ENCODE measurements at regions not wholly inside any gene's neighbourhood (a gene's known extent, or its start where the extent isn't known, plus 50 kb on each side); places are given as distances from the start of the nearest gene placed in this dataset.

DNA sequence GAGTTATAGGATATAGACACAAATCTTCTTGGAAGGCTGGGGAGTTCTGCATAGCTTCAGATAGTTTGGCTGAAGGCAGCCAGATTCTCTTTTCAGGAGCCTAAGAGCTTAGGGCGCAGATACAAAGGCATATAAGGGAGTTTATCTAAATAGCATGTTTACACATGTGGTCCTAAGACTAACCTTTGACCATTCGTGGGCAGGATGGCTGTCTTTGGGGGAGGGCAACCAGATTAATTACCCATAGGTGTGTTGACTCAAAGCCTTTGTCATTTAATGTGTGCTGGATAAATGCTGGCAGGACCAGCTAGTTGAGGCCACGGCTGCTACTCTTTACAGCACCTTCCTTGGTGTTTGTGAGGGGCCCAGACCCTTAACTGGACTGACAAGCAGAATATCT lies 71.8 kb downstream of the IER5 start:
- DNase-seq (ENCODE audit: extremely low read depth, low read depth) = no peak
- no peak for TF ChIP-seq CTCF (IDR thresholded peaks at IDR 0.05; ENCODE audit: low read depth, low read length)

DNA sequence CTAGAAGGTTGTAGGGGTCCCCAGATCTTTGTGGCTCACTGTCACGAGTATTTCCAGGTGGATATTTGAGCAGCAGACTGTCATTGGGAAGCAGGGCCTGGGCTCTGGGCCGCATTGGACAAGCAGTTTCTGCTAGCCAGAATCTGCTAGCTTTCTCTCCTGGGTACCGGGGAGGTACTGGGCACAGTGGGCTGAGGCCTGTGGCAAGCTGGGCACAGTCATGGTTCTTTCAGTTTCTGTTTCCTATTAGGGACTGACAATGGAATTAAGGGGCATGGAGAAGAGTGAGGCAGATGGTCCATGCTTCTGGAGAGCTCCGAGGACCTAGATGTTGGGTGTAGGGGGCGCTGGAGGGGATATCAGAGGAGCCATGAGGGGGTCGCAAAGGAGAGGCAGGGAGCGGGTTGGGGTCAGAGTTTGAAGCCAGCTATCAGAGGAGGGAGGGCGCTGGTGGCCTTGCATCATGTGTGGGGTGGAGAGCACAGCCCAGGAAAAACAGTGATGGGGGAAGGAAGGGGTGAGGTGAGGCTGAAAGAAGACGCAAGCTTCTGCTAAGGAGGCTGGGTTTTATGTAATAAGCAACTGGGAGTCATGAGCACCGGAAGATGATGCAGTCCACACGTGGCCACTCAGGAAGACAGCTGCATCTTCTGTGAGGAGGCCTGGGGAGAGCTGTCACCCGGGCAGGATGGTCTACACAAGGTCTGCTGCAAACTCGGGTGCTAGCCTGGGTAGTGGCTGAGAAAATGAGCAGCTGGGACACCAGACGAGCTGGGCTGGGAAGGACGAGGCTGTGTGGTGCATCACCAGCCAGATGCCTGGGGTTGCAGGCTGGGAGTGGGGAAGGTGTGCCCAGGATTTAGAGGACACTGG lies 72.7 kb downstream of the IER5 start:
- no peak for TF ChIP-seq CTCF (IDR thresholded peaks at IDR 0.05; ENCODE audit: low read depth, low read length)
- DNase-seq (ENCODE audit: extremely low read depth, low read depth) = no peak

GRCh38 chr1:181163662-181164061 lies 75.2 kb downstream of the IER5 start:
- no peak for DNase-seq (ENCODE audit: extremely low read depth, low read depth)
- TF ChIP-seq CTCF (IDR thresholded peaks at IDR 0.05; ENCODE audit: low read depth, low read length) = no peak

DNA sequence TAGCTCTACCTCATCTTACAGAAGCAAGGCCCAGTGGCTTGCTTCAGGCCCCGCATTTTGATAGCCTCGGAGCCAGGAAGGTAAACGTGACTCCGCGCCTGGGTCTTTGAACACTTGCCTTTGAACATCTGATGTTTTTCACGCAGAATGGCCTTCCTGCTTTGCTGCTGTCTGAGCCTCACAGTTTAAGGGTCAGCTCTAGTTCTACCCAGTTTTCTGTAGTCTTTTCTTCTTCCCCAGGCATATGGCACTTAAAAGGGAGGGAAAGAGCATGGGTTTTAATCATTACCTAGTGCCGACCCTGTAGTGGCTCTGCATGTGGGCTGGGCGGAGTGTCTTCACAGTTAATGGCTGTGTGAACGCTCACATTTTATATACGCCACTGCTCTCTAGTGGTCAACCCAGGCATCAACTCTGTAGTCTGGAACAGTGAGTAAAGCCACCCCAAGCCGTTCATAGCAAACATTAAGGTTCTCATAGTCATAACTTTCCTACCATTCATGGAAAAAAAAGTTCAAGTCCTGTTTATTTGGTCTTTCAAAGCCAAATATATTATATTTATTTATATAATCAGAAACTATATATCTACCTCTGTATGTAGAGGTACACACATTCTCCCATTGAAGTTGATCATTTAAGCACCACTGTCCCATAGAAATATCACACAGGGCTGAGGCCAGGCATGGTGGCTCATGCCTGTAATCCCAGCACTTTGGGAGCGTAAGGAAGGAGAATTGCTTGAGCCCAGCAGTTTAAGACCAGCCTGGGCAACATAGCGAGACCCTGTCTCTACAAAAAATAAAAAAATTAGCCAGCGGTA lies 78.1 kb downstream of the IER5 start:
- TF ChIP-seq CTCF (IDR thresholded peaks at IDR 0.05; ENCODE audit: low read depth, low read length) = peak; percentile 90
- peak; percentile 23 for DNase-seq (ENCODE audit: extremely low read depth, low read depth)

- no peak for TF ChIP-seq CTCF (IDR thresholded peaks at IDR 0.05; ENCODE audit: low read depth, low read length)
- DNase-seq (ENCODE audit: extremely low read depth, low read depth) = no peak
Observed at GRCh38 chr1:181169281-181169865, 80.9 kb downstream of the IER5 start.

DNA sequence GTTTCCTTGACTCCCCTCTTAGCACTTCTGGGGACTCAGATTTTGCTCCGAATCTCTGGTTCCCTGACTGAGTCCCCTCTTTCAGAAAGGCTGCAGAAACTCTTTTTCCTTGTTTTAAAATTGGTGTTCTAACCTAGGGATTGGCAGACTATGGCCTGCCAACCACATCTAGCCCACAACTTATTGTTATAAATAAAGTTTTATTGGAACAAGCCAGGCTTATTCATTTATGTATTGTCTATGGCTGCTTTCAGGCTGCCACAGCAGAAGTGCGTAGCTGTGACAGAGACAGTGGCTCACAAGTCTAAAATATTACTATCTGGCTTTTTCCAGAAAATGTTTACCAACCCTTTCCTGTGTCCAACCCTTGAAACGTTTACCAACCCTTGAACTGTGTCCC lies 81.7 kb downstream of the IER5 start:
- no peak for DNase-seq (ENCODE audit: extremely low read depth, low read depth)
- TF ChIP-seq CTCF (IDR thresholded peaks at IDR 0.05; ENCODE audit: low read depth, low read length) = no peak

DNA sequence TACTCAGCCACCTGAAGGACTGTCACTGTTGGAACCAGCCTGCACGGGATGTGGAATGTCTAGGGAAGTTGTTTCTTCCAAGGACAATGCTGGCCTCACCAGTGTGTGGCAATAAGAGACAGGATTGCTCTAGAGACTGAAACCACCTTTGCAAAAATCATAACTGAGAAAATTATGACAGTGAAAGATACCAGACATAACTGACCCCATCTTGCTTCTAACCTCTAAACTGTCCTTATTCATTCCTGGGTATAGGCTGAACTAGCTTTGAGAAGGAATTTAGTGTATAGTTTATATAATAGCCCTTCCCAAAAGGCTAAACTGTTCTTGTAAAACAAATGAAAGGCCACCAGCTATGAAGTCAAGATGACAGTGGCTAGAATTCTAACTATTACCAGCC lies 83.6 kb downstream of the IER5 start:
- DNase-seq (ENCODE audit: extremely low read depth, low read depth) = no peak
- no peak for TF ChIP-seq CTCF (IDR thresholded peaks at IDR 0.05; ENCODE audit: low read depth, low read length)
